ENCODE measurements at regions not wholly inside any gene's neighbourhood (a gene's known extent, or its start where the extent isn't known, plus 50 kb on each side); places are given as distances from the start of the nearest gene placed in this dataset.
A peak's percentile ranks its signal among the peaks of the same experiment; 100 is the strongest.

GRCh38 chr2:94939349-94939748 is 68.1 kb downstream of the TEKT4 start:
- no peak for TF ChIP-seq CTCF (IDR thresholded peaks at IDR 0.05)
- DNase-seq: no peak
- Histone ChIP-seq H3K4me3 (no peak overlapping the region), H3K36me3 (ENCODE audit: low read depth) (no peaks in the 10 kb centered on the region), H3K9me3 (no peaks in the 10 kb centered on the region), H3K4me1 (ENCODE audit: low read depth) (no peaks in the 10 kb centered on the region)
- no peak for ATAC-seq
- intact Hi-C loops (cut with DNase I, micrococcal nuclease): no loop called here

DNA sequence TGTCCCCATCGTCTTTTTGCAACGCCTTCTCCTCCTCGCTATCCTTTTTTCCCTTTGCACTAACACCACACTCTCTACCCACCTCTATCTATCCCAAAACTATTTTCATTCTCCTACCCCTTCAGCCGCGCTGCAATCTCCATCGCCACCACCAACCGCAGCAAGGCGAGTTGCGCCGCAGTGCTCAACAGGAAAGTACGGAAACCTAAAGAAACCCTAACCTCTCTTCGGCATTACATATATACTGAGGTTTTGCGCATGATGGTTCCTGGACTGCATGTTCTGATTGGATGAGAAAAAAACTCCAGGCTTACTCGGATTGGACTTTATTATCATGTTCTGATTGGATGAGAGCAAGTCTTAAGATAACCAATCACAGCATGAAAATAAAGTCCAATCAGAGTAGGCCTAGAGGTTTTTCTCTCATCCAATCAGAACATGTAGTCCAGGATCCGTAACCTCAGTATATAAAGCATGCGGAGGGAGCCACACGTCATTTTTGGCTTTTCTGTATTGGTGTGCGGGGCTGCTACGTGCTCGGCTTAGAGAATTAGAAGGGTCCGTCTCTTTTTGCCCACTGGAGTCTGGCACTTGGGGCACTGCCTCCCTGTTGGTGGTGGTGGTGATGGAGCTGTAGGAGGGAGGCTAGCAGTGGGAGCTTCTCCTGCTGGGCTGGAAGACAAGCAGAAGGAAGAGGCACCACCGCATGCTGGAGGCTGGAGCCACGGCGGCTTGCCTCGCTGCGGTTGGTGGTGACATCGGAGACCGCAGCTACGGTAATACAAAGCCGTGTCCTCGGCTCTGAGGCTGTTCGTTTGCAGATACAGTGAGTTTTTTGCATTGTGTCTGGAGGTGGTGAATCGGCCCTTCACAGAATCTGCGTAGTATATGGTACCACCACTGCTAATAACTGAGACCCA is 76.1 kb downstream of the TEKT4 start:
- DNase-seq: no peak
- Histone ChIP-seq H3K36me3 (ENCODE audit: low read depth) (no peaks in the 10 kb centered on the region), H3K9me3 (no peaks in the 10 kb centered on the region), H3K4me1 (ENCODE audit: low read depth) (no peaks in the 10 kb centered on the region), H3K4me3 (no peak overlapping the region)
- no peak for ATAC-seq
- intact Hi-C loops (cut with DNase I, micrococcal nuclease): no loop called here
- no peak for TF ChIP-seq CTCF (IDR thresholded peaks at IDR 0.05)

DNA sequence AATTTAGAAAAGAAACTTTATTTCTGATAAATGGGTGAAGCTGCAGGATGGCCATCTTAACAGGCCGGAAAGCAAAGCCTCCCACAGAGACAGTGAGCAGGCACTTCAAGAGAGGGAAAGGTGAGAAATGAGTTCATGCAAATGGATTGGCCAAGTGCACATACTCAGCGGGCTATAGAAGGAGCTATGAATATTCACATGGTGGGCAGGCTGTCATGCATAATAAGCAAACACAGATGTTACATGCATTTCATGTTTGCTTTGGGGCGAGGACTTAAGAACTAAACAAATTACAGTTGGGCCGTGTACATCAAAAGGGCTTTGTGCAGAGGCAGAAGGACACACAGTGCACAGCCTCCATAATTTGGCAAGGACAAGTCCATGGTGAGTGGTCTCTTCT is 69.8 kb upstream of the MAL start:
- Histone ChIP-seq H3K4me1 (ENCODE audit: low read depth) (no peaks in the 10 kb centered on the region), H3K36me3 (ENCODE audit: low read depth) (no peaks in the 10 kb centered on the region), H3K9me3 (no peaks in the 10 kb centered on the region), H3K4me3 (no peak overlapping the region)
- no peak for DNase-seq
- no peak for ATAC-seq
- intact Hi-C loops (cut with DNase I, micrococcal nuclease): no loop called here
- TF ChIP-seq CTCF (IDR thresholded peaks at IDR 0.05): no peak

DNA sequence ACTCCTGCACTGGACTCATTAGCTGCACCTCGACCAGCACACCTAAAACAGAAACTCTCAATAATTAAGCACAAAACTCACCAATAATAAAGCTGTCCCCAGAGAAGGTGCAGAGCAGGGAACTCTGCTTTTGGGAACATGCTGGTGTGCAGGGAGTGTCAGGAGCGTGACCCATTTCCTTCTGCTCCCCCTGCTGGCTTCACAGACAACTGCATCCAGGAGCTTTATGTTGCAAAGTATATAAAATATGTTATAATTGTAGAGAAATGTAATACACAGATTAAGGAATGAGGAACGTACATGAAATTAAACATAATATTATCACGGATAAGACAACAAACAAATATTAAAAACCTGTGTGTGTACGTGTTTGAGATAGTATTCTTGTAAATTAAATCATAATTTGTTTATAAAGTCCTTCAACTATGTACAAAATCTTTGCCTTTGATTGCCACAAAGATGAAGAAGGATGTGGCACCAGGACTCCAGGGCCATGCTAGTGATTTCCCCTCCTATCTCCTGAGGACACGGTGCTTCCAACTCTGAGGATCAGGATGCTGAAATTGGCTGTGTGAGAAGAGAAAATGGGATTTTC is 68.6 kb upstream of the MAL start:
- Histone ChIP-seq H3K4me3 (no peak overlapping the region), H3K9me3 (no peaks in the 10 kb centered on the region), H3K4me1 (ENCODE audit: low read depth) (no peaks in the 10 kb centered on the region), H3K36me3 (ENCODE audit: low read depth) (no peaks in the 10 kb centered on the region)
- ATAC-seq: peak; percentile 59
- DNase-seq: peak in 1 of 3 donors; percentile 49
- TF ChIP-seq CTCF (IDR thresholded peaks at IDR 0.05): peak; percentile 63
- intact Hi-C loops (cut with DNase I, micrococcal nuclease): no loop called here

DNA sequence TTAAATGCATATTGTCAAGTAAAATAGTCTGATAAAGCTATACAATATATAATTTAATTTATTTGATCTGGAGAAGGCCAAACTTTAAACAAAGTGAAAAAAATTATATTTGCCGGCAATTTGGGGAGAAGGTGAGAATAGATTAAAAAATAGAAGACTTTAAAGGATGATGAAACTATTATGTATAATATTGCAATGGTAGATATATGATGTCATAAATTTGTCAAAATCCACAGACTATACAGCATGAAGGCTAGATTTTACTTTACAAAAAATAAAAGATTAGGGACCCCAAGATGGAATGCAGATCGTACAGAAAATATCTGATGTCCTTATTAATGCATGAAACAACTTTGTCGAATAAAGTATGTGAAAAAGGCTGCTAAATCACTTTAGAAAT is 67.3 kb upstream of the MAL start:
- Histone ChIP-seq H3K4me1 (ENCODE audit: low read depth) (no peaks in the 10 kb centered on the region), H3K36me3 (ENCODE audit: low read depth) (no peaks in the 10 kb centered on the region), H3K4me3 (no peak overlapping the region), H3K9me3 (no peaks in the 10 kb centered on the region)
- no peak for TF ChIP-seq CTCF (IDR thresholded peaks at IDR 0.05)
- intact Hi-C loops (cut with DNase I, micrococcal nuclease): no loop called here
- ATAC-seq (no peak), DNase-seq (no peak)
